Chondrocyte (in vitro differentiated cells): ENCODE measurements at regions not wholly inside any gene's neighbourhood (a gene's known extent, or its start where the extent isn't known, plus 50 kb on each side); places are given as distances from the start of the nearest gene placed in this dataset.

Source experiments
- DNase-seq: peaks from one replicate; pipeline ENCODE4 v3.0.0; 2021; ENCODE audit warnings: mixed read lengths, low spot score
- H3K27ac Mint-ChIP-seq: one replicate; pipeline ENCODE4 v1.8.0; 2021; ENCODE audit warnings: mild to moderate bottlenecking, moderate library complexity, mixed read lengths; ENCODE audit not compliant: unreplicated experiment
- H3K27me3 Mint-ChIP-seq: 2 replicates; pipeline ENCODE4 v1.8.0; 2021; ENCODE audit warnings: low read depth, mixed read lengths
- H3K36me3 Mint-ChIP-seq: 2 replicates; pipeline ENCODE4 v1.8.0; 2021; ENCODE audit warnings: low read depth, mixed read lengths
- H3K4me1 Mint-ChIP-seq: 2 replicates; pipeline ENCODE4 v1.8.0; 2021; ENCODE audit warnings: low read depth, mild to moderate bottlenecking, mixed read lengths
- H3K4me3 Mint-ChIP-seq: one replicate; pipeline ENCODE4 v1.8.0; 2021; ENCODE audit warnings: mild to moderate bottlenecking, moderate library complexity, mixed read lengths; ENCODE audit not compliant: unreplicated experiment
- H3K9me3 Mint-ChIP-seq: 2 replicates; pipeline ENCODE4 v1.8.0; 2021; ENCODE audit warnings: low read depth, mixed read lengths
- TF ChIP-seq, protein P1 (sequence below): fragments of 200-600 bp; sonication (generic); IDR thresholded peaks from 2 replicates; pipeline ENCODE4 v1.5.0; 2021; ENCODE audit warnings: antibody characterized with exemption, mild to moderate bottlenecking, moderate library complexity

DNA sequence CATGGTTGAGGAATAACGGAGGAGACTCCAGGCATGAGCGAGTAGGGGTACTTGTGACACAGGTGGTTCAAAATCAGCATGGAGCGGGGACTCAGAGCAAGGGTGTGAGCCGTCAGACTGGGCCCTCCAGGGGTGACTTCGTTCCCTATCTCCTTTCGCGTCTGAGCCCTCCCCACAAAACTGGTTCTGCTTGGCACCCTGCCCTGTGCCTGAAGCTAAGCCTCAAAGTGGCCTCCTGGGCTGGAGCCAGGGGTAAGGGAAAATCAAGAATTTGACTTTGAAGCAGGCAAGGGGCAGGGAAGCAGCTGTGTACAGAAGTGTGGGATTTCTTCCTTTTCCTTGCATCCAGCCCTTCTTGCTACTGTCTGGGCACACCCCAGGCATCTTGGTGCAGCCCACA lies 331.5 kb upstream of the AJAP1 start:
- Mint-ChIP-seq H3K36me3 (no peaks in the 10 kb centered on the region), H3K4me1 (no peaks in the 10 kb centered on the region), H3K9me3 (peaks cover 49% of the 10 kb centered on the region), H3K27ac (no peak overlapping the region), H3K4me3 (no peak overlapping the region), H3K27me3 (no peaks in the 10 kb centered on the region)
- no peak for DNase-seq
- TF ChIP-seq, protein P1, sequence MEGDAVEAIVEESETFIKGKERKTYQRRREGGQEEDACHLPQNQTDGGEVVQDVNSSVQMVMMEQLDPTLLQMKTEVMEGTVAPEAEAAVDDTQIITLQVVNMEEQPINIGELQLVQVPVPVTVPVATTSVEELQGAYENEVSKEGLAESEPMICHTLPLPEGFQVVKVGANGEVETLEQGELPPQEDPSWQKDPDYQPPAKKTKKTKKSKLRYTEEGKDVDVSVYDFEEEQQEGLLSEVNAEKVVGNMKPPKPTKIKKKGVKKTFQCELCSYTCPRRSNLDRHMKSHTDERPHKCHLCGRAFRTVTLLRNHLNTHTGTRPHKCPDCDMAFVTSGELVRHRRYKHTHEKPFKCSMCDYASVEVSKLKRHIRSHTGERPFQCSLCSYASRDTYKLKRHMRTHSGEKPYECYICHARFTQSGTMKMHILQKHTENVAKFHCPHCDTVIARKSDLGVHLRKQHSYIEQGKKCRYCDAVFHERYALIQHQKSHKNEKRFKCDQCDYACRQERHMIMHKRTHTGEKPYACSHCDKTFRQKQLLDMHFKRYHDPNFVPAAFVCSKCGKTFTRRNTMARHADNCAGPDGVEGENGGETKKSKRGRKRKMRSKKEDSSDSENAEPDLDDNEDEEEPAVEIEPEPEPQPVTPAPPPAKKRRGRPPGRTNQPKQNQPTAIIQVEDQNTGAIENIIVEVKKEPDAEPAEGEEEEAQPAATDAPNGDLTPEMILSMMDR: no peak

DNA sequence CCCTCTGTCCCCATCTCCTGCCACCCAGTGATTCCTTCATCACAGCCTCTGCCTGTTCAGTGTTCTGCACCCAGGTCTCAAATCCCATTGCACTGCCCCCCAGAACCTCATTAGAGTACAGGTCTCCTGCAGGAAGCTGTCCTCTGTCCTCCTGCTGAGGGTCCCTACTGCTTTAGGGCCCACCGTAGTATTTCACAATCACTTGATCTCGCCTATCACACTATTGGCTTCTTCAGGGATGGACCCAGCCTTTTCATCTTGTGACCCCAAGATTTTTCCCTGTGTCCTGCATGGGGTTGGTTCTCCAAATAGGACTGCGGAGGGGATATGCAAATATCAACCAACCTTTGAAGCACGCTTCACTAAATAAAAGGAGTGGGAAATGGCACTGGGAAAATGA lies 331.1 kb upstream of the AJAP1 start:
- H3K36me3 Mint-ChIP-seq: no peaks in the 10 kb centered on the region
- H3K4me3 Mint-ChIP-seq: no peak overlapping the region

DNA sequence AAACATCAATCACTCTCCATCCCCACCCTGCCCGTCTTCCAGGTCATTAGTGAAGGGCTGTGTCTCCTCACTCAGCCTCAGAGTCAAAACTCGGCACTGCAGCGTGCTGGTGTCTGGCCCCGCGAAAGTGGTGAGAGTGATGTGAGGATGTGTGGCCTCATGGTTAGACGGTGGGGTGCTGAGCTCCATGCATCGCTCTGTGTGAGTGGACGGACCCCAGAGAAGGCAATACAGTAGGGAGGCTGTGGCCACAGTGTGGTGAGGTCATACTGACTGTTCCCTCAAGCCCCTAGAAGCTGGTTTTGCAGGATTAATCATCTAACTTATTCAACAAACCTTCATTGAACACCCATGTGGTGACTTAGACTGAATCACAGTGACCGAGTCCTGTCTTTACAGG lies 329.9 kb upstream of the AJAP1 start:
- TF ChIP-seq, protein P1: no peak
- Mint-ChIP-seq H3K9me3 (peaks cover 56% of the 10 kb centered on the region), H3K27me3 (no peaks in the 10 kb centered on the region), H3K4me3 (no peak overlapping the region), H3K27ac (no peak overlapping the region), H3K4me1 (no peaks in the 10 kb centered on the region), H3K36me3 (no peaks in the 10 kb centered on the region)
- DNase-seq: no peak

More for the DNA sequence above, 331.1 kb upstream of the AJAP1 start:
- TF ChIP-seq, protein P1: no peak
- H3K4me1 Mint-ChIP-seq: no peaks in the 10 kb centered on the region
- H3K27ac Mint-ChIP-seq: no peak overlapping the region
- no peak for DNase-seq
- H3K9me3 Mint-ChIP-seq: peaks cover 54% of the 10 kb centered on the region
- H3K27me3 Mint-ChIP-seq: no peaks in the 10 kb centered on the region

DNA sequence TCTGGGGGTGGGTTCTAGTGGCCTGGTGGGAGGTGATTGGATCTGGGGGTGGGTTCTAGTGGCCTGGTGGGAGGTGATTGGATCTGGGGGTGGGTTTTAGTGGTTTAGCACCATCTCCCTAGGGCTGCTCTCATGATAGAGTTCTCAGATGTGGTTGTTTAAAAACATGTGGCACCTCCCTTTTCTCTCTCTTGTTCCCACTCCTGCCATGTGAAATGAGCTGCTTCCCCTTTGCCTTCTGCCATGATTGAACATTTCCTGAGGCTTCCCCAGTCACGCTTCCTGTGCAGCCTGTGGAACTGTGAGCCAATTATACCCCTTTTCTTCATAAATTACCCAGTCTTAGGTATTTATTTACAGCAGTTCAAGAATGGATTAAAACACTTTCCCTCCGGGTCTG lies 327.3 kb upstream of the AJAP1 start:
- no peak overlapping the region for H3K27ac Mint-ChIP-seq
- no peaks in the 10 kb centered on the region for H3K27me3 Mint-ChIP-seq
- TF ChIP-seq, protein P1: no peak
- H3K36me3 Mint-ChIP-seq: no peaks in the 10 kb centered on the region
- H3K9me3 Mint-ChIP-seq: peaks cover 50% of the 10 kb centered on the region
- DNase-seq: no peak
- no peaks in the 10 kb centered on the region for H3K4me1 Mint-ChIP-seq
- no peak overlapping the region for H3K4me3 Mint-ChIP-seq

DNA sequence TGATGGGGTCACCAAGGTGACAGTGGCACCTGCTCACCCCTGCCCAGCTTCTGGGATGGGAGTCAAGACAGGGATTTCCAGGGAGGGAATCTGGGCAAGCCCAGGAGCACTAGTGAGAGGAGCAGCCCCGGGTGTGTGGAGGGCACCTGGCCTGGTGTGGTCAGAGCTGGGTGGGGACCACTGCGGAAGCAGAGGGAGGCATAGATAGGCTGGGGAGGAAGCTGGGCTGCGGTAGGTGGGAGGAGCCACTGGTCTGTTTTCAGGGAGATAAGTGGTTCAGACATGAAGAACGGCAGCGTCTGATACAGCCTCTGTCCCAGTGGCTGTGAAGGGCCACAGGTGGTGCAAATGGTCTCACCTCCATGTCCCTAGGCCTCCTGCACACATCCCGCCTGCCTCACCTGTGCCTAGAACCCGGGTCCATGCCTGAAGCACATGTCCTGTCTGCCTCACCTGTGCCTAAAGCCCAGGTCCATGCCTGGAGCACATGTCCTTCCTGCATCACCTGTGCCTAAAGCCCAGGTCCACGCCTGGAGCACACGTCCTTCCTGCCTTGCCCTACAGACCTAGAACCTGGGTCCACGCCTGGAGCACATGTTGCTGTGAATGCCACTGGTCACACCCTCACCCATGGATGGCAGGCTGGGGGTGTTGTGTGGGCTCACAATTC lies 325.9 kb upstream of the AJAP1 start:
- Mint-ChIP-seq H3K36me3 (no peaks in the 10 kb centered on the region), H3K4me1 (no peaks in the 10 kb centered on the region), H3K27ac (no peak overlapping the region), H3K4me3 (no peak overlapping the region), H3K27me3 (no peaks in the 10 kb centered on the region), H3K9me3 (peaks cover 45% of the 10 kb centered on the region)
- no peak for DNase-seq
- TF ChIP-seq, protein P1: no peak
